MG63 (cell line): ENCODE measurements at regions not wholly inside any gene's neighbourhood (a gene's known extent, or its start where the extent isn't known, plus 50 kb on each side); places are given as distances from the start of the nearest gene placed in this dataset.
"Not testable (repeated sequence)": the region's sequence is repeated elsewhere in the genome, so short reads cannot be mapped to it uniquely, and the experiment has no call there.

ENCODE experiments used
- DNase-seq: peaks from one replicate; pipeline ENCODE4 v3.0.0-alpha.2; 2020
- H3K27me3 ChIP-seq: fragments of 250-450 bp; sonication (Bioruptor Pico); 2 replicates; pipeline ENCODE4 v1.5.1; 2020; ENCODE audit warnings: mild to moderate bottlenecking, moderate library complexity
- H3K36me3 ChIP-seq: fragments of 250-450 bp; sonication (Bioruptor Pico); 2 replicates; pipeline ENCODE4 v1.5.1; 2020; ENCODE audit warnings: mild to moderate bottlenecking, moderate library complexity
- H3K4me3 ChIP-seq: fragments of 250-450 bp; sonication (Bioruptor Pico); 2 replicates; pipeline ENCODE4 v1.5.1; 2020; ENCODE audit warnings: mild to moderate bottlenecking, moderate library complexity
- H3K9me3 ChIP-seq: fragments of 250-450 bp; sonication (Bioruptor Pico); 2 replicates; pipeline ENCODE4 v1.5.1; 2020; ENCODE audit warnings: mild to moderate bottlenecking, moderate library complexity

DNA sequence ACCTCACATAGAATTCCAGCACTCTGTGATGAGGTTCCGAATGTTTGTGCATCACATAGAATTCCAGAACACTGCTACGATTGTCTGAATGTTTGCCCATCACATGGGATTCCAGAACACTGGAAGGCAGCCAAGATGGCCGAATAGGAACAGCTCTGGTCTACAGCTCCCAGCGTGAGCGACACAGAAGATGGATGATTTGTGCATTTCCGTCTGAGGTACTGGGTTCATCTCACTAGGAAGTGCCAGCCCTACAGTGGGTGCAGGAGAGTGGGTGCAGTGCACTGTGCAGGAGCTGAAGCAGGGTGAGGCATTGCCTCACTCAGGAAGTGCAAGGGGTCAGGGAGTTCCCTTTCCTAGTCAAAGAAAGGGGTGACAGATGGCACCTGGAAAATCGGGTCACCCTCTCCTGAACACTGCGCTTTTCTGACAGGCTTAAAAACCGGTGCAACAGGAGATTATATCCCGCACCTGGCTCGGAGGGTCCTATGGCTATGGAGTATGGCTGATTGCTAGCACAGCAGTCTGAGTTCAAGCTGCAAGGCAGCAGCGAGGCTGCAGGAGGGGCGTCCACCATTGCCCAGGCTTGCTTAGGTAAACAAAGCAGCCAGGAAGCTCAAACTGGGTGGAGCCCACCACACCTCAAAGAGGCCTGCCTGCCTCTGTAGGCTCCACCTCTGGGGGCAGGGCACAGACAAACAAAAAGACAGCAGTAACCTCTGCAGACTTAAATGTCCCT lies 212.7 kb downstream of the FOXD4L6 start:
- H3K36me3 ChIP-seq, H3K9me3 ChIP-seq, H3K4me3 ChIP-seq, H3K27me3 ChIP-seq, DNase-seq: not testable (repeated sequence)

DNA sequence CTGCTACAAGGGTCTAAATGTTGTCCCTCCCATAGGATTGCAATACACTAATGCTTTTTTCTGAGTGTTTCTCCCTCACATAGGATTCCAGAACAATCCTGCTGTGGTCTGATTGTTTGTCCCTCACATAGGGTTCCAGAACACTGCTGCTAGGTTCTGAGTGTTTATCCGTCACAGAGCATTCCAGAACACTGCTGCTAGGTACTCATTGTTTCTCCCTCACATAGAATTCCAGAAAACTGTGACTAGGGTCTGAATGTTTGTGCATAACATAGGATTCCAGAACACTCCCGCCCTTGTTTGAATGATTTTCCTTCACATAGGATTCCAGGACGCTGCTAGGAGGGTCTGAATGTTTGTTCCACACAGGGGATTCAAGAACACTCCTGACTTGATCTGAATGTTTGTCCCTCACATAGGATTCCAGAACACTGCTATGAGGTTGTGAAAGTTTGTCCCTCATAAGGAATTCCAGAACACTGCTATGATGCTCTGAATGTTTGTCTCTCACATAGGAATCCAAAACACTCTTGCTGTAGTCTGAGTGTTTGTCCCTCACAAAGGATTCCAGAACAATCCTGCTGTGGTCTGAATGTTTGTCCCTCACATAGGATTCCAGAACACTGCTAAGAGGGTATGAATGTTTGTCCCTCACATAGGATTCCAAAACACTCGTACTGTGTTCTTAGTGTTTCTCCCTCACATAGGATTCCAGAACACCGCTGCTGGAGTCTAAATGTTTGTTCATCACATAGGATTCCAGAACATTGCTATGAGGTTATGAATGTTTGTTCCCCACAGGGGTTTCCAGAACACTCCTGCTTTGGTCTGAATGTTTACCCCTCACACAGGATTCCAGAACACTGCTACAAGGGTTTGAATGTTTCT lies 213.5 kb downstream of the FOXD4L6 start:
- peaks cover 6% of the 10 kb centered on the region for H3K9me3 ChIP-seq
- DNase-seq = no peak

DNA sequence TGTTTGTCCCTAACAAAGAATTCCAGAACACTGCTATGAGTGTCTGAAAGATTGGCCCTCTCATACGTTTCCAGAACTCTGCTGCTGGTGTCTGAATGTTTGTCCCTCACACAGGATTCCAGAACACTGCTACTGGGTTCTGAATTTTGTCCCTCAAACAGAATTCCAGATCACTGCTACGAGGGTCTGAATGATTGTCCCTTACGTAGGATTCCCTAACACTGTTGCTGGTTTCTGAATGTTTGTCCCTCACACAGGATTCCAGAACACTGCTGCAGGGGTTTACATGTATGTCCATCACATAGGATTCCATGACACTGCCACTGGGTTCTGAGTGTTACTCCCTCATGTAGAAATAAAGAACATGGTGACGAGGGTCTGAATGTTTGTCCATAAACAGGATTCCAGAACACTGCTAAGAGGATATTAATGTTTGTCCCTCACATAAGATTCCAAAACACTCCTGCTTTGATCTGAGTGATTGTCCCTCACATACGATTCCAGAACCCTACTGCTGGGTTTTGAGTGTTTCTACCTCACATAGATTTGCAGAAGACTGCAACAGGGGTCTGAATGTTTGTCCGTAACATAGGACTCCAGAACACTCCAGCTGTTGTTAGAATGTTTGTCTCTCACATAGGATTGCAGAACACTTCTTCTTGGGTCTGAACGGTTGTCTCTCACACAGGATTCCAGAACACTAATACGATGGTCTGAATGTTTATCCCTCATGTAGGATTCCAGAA lies 214.4 kb downstream of the FOXD4L6 start:
- Histone ChIP-seq H3K4me3 (no peak overlapping the region), H3K9me3 (peaks cover 9% of the 10 kb centered on the region), H3K27me3 (peaks cover 8% of the 10 kb centered on the region), H3K36me3 (no peaks in the 10 kb centered on the region)
- no peak for DNase-seq

More for the DNA sequence above, 213.5 kb downstream of the FOXD4L6 start:
- H3K27me3 ChIP-seq = peaks cover 8% of the 10 kb centered on the region
- H3K4me3 ChIP-seq = no peak overlapping the region
- H3K36me3 ChIP-seq = no peaks in the 10 kb centered on the region

DNA sequence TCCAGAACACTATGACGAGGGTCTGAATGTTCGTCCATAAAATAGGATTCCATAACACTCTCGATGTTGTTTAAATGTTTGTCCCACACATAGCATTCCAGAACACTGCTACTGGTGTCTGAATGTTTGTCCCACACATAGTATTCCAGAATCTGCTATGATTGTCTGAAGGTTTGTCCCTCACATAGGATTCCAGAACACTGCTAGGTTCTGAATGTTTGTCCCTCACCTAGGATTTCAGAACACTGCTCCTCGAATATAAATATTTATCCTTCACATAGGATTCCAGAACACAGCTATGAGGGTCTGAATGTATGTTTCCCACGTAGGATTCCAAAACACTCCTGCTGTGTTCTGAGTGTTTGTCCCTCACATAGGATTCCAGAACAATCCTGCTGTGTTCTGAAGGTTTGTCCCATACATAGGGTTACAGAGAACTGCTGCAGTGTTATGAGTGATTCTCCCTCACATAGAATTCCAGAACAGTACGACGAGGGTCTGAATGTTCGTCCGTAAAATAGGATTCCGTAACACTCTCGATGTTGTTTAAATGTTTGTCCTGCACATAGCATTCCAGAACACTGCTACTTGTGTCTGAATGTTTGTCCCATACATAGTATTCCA lies 215.3 kb downstream of the FOXD4L6 start:
- no peak for DNase-seq
- Histone ChIP-seq H3K36me3 (no peaks in the 10 kb centered on the region), H3K4me3 (no peak overlapping the region), H3K27me3 (peaks cover 8% of the 10 kb centered on the region), H3K9me3 (peaks cover 9% of the 10 kb centered on the region)

DNA sequence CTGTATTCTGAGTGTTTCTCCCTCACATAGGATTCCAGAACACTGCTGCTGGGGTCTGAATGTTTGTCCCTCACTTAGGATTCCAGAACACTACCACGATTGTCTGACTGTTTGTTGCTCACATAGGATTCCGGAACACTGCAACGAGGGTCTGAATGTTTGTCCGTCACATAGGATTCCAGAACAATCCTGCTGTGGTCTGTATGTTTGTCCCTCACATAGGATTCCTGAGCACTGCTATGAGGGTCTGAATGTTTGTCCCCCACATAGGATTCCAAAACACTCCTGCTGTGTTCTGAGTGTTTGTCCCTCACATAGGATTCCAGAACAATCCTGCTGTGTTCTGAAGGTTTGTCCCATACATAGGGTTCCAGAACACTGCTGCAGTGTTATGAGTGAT lies 215.8 kb downstream of the FOXD4L6 start:
- not testable (repeated sequence) for H3K9me3 ChIP-seq, H3K27me3 ChIP-seq, H3K36me3 ChIP-seq, DNase-seq, H3K4me3 ChIP-seq

DNA sequence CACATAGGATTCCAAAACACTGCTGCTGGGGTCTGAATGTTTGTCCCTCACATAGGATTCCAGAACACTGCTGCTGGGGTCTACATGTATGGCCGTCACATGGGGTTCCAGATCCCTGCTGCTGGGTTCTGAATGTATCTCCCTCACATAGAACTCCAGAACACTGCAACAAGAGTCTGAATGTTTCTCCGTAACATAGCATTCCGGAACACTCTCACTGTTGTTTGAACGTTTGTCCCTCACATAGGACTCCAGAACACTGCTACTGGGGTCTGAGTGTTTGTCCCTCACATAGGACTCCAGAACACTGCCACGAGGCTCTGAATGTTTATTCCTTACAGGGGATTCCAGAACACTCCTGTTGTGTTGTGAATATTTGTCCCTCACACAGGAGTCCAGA lies 216.8 kb downstream of the FOXD4L6 start:
- Histone ChIP-seq H3K36me3 (no peaks in the 10 kb centered on the region), H3K9me3 (peaks cover 9% of the 10 kb centered on the region), H3K27me3 (peaks cover 8% of the 10 kb centered on the region), H3K4me3 (no peak overlapping the region)
- no peak for DNase-seq

DNA sequence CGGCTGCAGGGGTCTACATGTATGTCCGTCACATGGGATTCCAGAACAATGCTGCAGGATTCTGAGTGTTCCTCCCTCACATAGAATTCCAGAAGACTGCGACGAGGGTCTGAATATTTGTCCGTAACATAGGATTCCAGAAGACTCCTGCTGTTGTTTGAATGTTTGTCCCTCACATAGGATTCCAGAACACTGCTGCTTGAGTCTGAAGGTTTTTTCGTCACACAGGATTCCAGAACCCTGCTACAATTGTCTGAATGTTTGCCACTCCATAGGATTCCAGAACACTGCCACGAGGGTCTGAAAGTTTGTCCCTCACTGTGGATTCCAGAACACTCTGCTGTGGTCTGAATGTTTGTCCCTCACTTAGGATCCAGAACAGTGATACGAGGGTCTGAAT lies 217.5 kb downstream of the FOXD4L6 start:
- H3K9me3 ChIP-seq, H3K4me3 ChIP-seq, H3K36me3 ChIP-seq, H3K27me3 ChIP-seq, DNase-seq: not testable (repeated sequence)

- Histone ChIP-seq H3K9me3 (peaks cover 3% of the 10 kb centered on the region), H3K27me3 (peaks cover 4% of the 10 kb centered on the region), H3K4me3 (no peak overlapping the region), H3K36me3 (no peaks in the 10 kb centered on the region)
- no peak for DNase-seq
These were observed 218.7 kb downstream of the FOXD4L6 start for GRCh38 chr9:40909821-40910220.

DNA sequence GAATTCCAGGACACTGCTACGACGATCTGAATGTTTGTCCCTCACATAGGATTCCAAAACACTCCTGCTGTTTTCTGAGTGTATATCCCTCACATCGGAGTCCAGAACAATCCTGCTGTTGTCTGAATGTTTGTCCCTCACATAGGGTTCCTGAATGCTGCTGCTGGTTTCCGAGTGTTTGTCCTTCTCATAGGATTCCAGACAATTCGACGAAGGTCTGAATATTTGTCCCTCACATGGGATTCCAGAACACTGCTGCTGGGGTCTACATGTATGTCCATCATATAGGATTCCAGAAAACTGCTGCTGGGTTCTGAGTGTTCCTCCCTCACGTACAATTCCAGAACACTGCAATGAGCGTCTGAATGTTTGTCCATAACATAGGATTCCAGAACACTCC lies 219.4 kb downstream of the FOXD4L6 start:
- not testable (repeated sequence) for H3K4me3 ChIP-seq, DNase-seq, H3K27me3 ChIP-seq, H3K36me3 ChIP-seq, H3K9me3 ChIP-seq

DNA sequence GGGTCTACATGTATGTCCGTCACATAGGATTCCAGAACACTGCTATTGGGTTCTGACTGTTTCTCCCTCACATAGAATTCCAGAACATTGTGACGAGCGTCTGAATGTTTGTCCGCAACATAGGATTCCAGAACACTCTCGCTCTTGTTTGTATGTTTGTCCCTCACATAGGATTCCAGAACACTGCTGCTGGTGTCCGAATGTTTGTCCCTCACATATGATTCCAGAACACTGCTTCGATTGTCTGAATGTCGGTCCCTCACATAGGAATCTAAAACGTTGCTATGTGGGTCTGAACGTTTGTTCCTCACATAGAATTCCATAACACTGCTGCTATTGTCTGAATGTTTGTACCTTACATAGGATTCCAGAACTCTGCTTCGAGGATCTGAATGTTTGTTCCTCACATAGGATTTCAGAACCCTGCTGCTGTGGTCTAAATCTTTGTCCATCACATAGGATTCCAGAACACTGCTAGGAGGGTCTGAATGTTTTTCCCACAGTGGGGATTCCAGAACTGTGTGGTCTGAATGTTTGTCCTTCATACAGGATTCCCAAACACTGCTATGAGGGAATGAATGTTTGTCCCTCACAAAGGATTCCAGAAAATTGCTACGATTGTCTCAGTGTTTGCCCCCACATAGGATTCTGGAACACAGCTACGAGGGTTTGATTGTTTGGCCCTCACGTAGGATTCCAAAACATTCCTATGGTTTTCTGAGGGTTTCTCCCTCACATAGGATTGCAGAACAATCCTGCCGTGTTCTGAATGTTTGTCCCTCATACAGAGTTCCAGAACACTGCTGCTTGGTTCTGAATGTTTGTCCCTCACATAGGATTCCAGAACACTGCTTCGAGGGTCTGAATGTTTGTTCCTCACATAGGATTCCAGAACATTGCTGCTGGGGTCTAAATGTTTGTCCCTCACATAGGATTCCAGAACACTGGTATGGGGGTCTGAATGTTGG lies 220.5 kb downstream of the FOXD4L6 start:
- H3K27me3 ChIP-seq = no peaks in the 10 kb centered on the region
- DNase-seq = no peak
- H3K4me3 ChIP-seq = no peak overlapping the region
- H3K9me3 ChIP-seq = peaks cover 5% of the 10 kb centered on the region
- no peaks in the 10 kb centered on the region for H3K36me3 ChIP-seq

DNA sequence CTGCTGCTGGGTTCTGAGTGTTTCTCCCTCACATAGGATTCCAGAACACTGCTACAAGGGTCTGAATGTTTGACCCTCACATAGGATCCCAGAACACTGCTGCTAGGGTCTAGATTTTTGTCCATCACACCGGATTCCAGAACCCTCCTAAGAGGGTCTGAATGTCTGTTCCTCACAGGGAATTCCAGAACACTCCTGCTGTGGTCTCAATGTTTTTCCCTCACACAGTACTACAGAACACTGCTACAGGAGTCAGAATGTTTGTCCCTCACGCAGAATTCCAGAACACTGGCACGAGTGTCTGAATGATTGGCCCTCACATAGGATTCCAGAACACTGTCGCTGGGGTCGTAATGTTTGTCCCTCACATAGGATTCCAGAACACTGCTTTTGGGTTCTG lies 221.6 kb downstream of the FOXD4L6 start:
- not testable (repeated sequence) for H3K36me3 ChIP-seq, H3K4me3 ChIP-seq

GRCh38 chr9:40892315-40892714 lies 236.2 kb downstream of the FOXD4L6 start:
- not testable (repeated sequence) for H3K4me3 ChIP-seq, H3K27me3 ChIP-seq, H3K9me3 ChIP-seq, H3K36me3 ChIP-seq, DNase-seq

More for the DNA sequence above, 221.6 kb downstream of the FOXD4L6 start:
- not testable (repeated sequence) for H3K9me3 ChIP-seq, H3K27me3 ChIP-seq, DNase-seq

DNA sequence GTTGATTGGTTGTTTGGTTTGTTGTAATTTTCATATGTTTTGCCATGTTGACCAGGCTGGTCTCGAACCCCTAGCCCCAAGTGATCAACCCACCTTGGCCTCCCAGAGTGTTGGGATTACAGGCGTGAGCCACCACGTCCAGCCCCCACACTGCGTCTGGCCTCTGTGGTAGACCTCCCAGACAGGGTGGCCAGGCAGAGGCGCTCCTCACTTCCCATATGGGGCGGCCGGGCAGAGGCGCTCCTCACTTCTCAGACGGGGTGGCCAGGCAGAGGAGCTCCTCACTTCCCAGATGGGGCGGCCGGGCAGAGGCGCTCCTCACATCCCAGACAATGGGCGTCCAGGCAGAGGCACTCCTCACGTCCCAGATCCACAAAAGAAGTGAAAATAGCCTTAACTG lies 242.6 kb downstream of the FOXD4L6 start:
- not testable (repeated sequence) for DNase-seq, H3K4me3 ChIP-seq, H3K27me3 ChIP-seq, H3K36me3 ChIP-seq, H3K9me3 ChIP-seq

DNA sequence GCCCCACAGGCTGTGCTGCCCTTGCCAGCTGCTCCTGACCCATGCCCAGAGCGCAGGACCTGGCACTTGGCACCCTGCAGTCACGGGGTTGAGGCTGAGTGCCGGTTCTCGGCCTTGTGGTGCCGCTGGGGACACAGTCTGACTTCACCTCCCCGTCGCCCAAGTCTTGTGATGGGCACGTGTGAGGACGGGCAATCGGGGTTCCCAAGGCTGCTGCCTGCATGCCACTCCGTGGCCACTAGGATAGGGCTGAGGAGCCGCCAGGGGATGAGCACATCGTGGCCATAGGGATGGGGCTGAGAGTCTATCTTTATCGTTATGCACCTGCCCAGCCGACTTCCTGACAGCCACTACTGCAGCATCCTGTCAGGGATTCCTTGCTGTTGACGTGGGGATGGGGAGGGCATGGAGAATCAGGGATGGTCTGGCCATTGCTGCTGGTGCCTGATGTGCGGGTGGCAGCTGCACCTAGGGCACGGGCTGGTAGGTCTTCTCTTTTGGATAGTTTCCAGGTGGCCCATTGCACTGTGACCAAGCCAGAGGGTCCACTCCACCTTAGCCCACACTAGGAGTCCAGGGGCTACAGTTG lies 243.5 kb downstream of the FOXD4L6 start:
- H3K27me3 ChIP-seq, DNase-seq, H3K36me3 ChIP-seq, H3K9me3 ChIP-seq, H3K4me3 ChIP-seq: not testable (repeated sequence)

DNA sequence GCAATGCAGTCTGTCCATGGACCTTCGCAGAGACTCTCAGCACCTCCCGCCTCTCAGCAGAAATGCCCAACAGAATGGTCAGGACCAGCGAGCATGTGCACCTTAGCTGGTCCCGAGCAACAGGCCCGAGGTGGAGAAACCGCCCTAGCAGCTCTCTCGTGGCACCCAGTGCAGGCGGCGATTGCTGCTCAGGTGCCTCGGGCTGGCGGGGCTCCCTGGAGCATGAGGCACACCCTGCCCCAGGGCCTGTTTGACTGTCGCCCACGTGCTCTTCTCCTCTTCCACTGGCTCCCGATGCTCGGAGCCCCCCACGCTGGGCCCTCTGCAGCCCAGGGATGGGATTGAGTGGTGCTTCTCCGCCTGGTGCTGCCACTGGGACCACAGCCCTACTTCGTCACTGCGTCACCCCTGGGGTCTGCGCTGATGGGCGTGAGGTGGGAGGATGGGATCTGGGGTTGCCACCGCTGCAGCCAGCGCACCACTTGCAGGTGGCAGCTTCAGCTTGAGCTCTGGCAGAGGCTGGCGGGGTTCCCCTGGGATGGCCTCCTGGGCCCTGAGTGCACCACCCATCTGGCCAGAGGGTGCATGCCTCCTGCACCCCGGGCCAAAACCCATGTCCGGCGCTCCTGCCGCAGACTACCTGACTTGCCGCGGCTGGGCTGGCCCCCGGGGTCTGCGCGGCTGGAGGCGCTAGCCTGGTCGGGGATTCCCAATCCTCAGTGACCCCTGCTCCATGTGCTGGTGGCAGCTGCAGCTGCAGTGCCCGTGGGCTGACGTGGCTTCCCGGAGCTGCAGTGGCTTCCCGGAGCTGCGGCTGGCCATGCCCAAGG lies 244.2 kb downstream of the FOXD4L6 start:
- H3K36me3 ChIP-seq = no peaks in the 10 kb centered on the region
- DNase-seq = no peak
- H3K4me3 ChIP-seq = no peak overlapping the region
- H3K27me3 ChIP-seq = no peaks in the 10 kb centered on the region
- H3K9me3 ChIP-seq = peaks cover 6% of the 10 kb centered on the region; the same call in 1 of the 2 replicates
